Activated B cell treated with CpG ODN at 0.5 μM for 24 hours (primary cell): ENCODE measurements at regions not wholly inside any gene's neighbourhood (a gene's known extent, or its start where the extent isn't known, plus 50 kb on each side); places are given as distances from the start of the nearest gene placed in this dataset.

Experiments
- ATAC-seq: fragments of 200-7000 bp; cut with Tn5 transposase; one replicate; pipeline ENCODE4 v1.10.0; 2021; ENCODE audit warnings: low read depth, mild to moderate bottlenecking, moderate library complexity
- CTCF ChIA-PET: fragments of 350-600 bp; sonication (Branson Sonifier 250); formaldehyde crosslinking; loops from one replicate; lab custom pipeline; 2021; ENCODE audit warnings: antibody characterized with exemption; lab: Charles Lee
- POLR2A ChIA-PET: fragments of 350-600 bp; sonication (Branson Sonifier 250); formaldehyde crosslinking; loops from one replicate; lab custom pipeline; 2021; ENCODE audit warnings: antibody characterized with exemption; lab: Charles Lee
- DNase-seq: peaks from one replicate; pipeline ENCODE4 v3.0.0; 2022
- H3K27ac Mint-ChIP-seq: one replicate; pipeline ENCODE4 v1.8.0; 2020; ENCODE audit warnings: mixed read lengths
- H3K27me3 Mint-ChIP-seq: one replicate; pipeline ENCODE4 v1.8.0; 2021; ENCODE audit warnings: mixed read lengths
- H3K36me3 Mint-ChIP-seq: one replicate; pipeline ENCODE4 v1.8.0; 2021; ENCODE audit warnings: low read depth, mixed read lengths
- H3K4me1 Mint-ChIP-seq: one replicate; pipeline ENCODE4 v1.8.0; 2021; ENCODE audit warnings: mixed read lengths
- H3K4me3 Mint-ChIP-seq: one replicate; pipeline ENCODE4 v1.8.0; 2020; ENCODE audit warnings: mild to moderate bottlenecking, mixed read lengths
- H3K9me3 Mint-ChIP-seq: one replicate; pipeline ENCODE4 v1.8.0; 2020; ENCODE audit warnings: mixed read lengths
- CTCF ChIP-seq: fragments of 200-600 bp; IDR thresholded peaks from one replicate; pipeline ENCODE4 v1.8.0; 2022; ENCODE audit warnings: antibody characterized with exemption, mild to moderate bottlenecking
- intact Hi-C: fragments of 100-400 bp; cut with micrococcal nuclease; formaldehyde crosslinking; loops from one replicate; pipeline ENCODE4 v1.15.1; 2024

- no peaks in the 10 kb centered on the region for H3K27me3 Mint-ChIP-seq
- no peak overlapping the region for H3K27ac Mint-ChIP-seq
- H3K4me1 Mint-ChIP-seq: peaks cover 2% of the 10 kb centered on the region
- ChIA-PET POLR2A (no interaction called here), CTCF (interaction anchor here (1.1 to 1.7 kb wide), 3 partner anchors 8 to 37 kb away, joined by 4 to 5 read pairs (median 5); no protein-coding TSS in a partner anchor)
- peaks cover 2% of the 10 kb centered on the region for H3K9me3 Mint-ChIP-seq
- H3K4me3 Mint-ChIP-seq: no peak overlapping the region
- intact Hi-C loops: no loop called here
- ATAC-seq (no peak), DNase-seq (no peak)
- no peak for TF ChIP-seq CTCF
- no peaks in the 10 kb centered on the region for H3K36me3 Mint-ChIP-seq
These were observed 77.0 kb upstream of the ESR1 start for GRCh38 chr6:151730496-151730870.

GRCh38 chr6:151731313-151731712 is 76.2 kb upstream of the ESR1 start:
- ChIA-PET CTCF (interaction anchor here (1.7 kb wide), 2 partner anchors 27 to 37 kb away, joined by 4 to 5 read pairs; no protein-coding TSS in a partner anchor), POLR2A (no interaction called here)
- no peak for ATAC-seq
- no peak for TF ChIP-seq CTCF
- Mint-ChIP-seq H3K4me1 (peaks cover 2% of the 10 kb centered on the region), H3K9me3 (peaks cover 2% of the 10 kb centered on the region), H3K27ac (no peak overlapping the region), H3K27me3 (no peaks in the 10 kb centered on the region), H3K36me3 (no peaks in the 10 kb centered on the region), H3K4me3 (no peak overlapping the region)
- DNase-seq: no peak
- intact Hi-C loops: no loop called here

- Mint-ChIP-seq H3K4me3 (no peak overlapping the region), H3K4me1 (no peaks in the 10 kb centered on the region), H3K36me3 (no peaks in the 10 kb centered on the region), H3K27me3 (no peaks in the 10 kb centered on the region), H3K9me3 (peaks cover 2% of the 10 kb centered on the region), H3K27ac (no peak overlapping the region)
- intact Hi-C loops: loop anchor here (2.0 kb wide), 1 partner anchor 15 kb away; no protein-coding TSS in a partner anchor
- CTCF ChIA-PET: no interaction called here
- POLR2A ChIA-PET: no interaction called here
- ATAC-seq (no peak), DNase-seq (no peak)
- TF ChIP-seq CTCF: no peak
These were observed 73.7 kb upstream of the ESR1 start for GRCh38 chr6:151733680-151734320.

- no peak for DNase-seq
- no peak for ATAC-seq
- Mint-ChIP-seq H3K4me1 (no peaks in the 10 kb centered on the region), H3K27me3 (no peaks in the 10 kb centered on the region), H3K36me3 (no peaks in the 10 kb centered on the region), H3K4me3 (no peak overlapping the region), H3K27ac (no peak overlapping the region), H3K9me3 (no peaks in the 10 kb centered on the region)
- intact Hi-C loops: no loop called here
- TF ChIP-seq CTCF: no peak
- POLR2A ChIA-PET: interaction anchor here (0.7 kb wide), 1 partner anchor 10 kb away, joined by 3 read pairs; no protein-coding TSS in a partner anchor
- CTCF ChIA-PET: interaction anchor here (1.3 kb wide), 1 partner anchor 8 kb away, joined by 5 read pairs; no protein-coding TSS in a partner anchor
These were observed 69.2 kb upstream of the ESR1 start for GRCh38 chr6:151738267-151738666.

GRCh38 chr6:151738960-151739359 is 68.5 kb upstream of the ESR1 start:
- DNase-seq (no peak), ATAC-seq (no peak)
- no peaks in the 10 kb centered on the region for H3K27me3 Mint-ChIP-seq
- ChIA-PET CTCF (interaction anchor here (1.3 kb wide), 1 partner anchor 9 kb away, joined by 5 read pairs; no protein-coding TSS in a partner anchor), POLR2A (interaction anchor here (0.7 kb wide), 1 partner anchor 11 kb away, joined by 3 read pairs; no protein-coding TSS in a partner anchor)
- no peak overlapping the region for H3K27ac Mint-ChIP-seq
- TF ChIP-seq CTCF: no peak
- no peak overlapping the region for H3K4me3 Mint-ChIP-seq
- H3K36me3 Mint-ChIP-seq: no peaks in the 10 kb centered on the region
- intact Hi-C loops: no loop called here
- H3K9me3 Mint-ChIP-seq: no peaks in the 10 kb centered on the region
- no peaks in the 10 kb centered on the region for H3K4me1 Mint-ChIP-seq
